Fibroblast of the aortic adventitia (primary cell): ENCODE measurements at regions not wholly inside any gene's neighbourhood (a gene's known extent, or its start where the extent isn't known, plus 50 kb on each side); places are given as distances from the start of the nearest gene placed in this dataset.

Experiments used
- DNase-seq: peaks from one replicate; pipeline ENCODE4 v3.0.0-alpha.2; 2010; ENCODE audit warnings: low read depth
- H3K4me3 ChIP-seq: 2 replicates; pipeline ENCODE4 v1.5.1; 2011; ENCODE audit warnings: low read depth, mild to moderate bottlenecking, control low read depth, low read length, moderate library complexity
- CTCF ChIP-seq: IDR thresholded peaks from 2 replicates; pipeline ENCODE4 v1.5.1; 2011; ENCODE audit warnings: mild to moderate bottlenecking, low read length, control low read depth, inconsistent platforms; ENCODE audit not compliant: insufficient read depth

GRCh38 chr14:40436551-40436950 is 1004.3 kb upstream of the FBXO33 start:
- H3K4me3 ChIP-seq = no peak overlapping the region
- DNase-seq = no peak
- TF ChIP-seq CTCF = no peak

GRCh38 chr14:40417777-40418401 is 985.7 kb upstream of the FBXO33 start:
- DNase-seq = no peak
- H3K4me3 ChIP-seq = no peak overlapping the region
- no peak for TF ChIP-seq CTCF

- H3K4me3 ChIP-seq = no peak overlapping the region
- DNase-seq = no peak
- TF ChIP-seq CTCF = no peak
Measured at GRCh38 chr14:40416565-40416964, 984.3 kb upstream of the FBXO33 start.

- H3K4me3 ChIP-seq = no peak overlapping the region
- TF ChIP-seq CTCF = no peak
- DNase-seq = no peak
Measured at GRCh38 chr14:40414386-40414785, 982.2 kb upstream of the FBXO33 start.

GRCh38 chr14:40413136-40413535 is 980.9 kb upstream of the FBXO33 start:
- no peak overlapping the region for H3K4me3 ChIP-seq
- no peak for DNase-seq
- no peak for TF ChIP-seq CTCF

- no peak overlapping the region for H3K4me3 ChIP-seq
- no peak for TF ChIP-seq CTCF
- no peak for DNase-seq
Measured at GRCh38 chr14:40410708-40411107, 978.5 kb upstream of the FBXO33 start.

GRCh38 chr14:40402957-40403356 is 970.7 kb upstream of the FBXO33 start:
- H3K4me3 ChIP-seq = no peak overlapping the region
- DNase-seq = no peak
- no peak for TF ChIP-seq CTCF
